SK-N-SH (cell line): ENCODE measurements at regions not wholly inside any gene's neighbourhood (a gene's known extent, or its start where the extent isn't known, plus 50 kb on each side); places are given as distances from the start of the nearest gene placed in this dataset.

ENCODE experiments used
- CTCF ChIA-PET: fragments of 300-600, 350-600 bp; formaldehyde crosslinking; extraction: SDS; loops from one replicate; lab custom pipeline; 2021; lab: Yijun Ruan, JAX
- POLR2A ChIA-PET: fragments of 350-600 bp; sonication (Branson Sonifier 250); formaldehyde crosslinking; extraction: SDS; loops from one replicate; lab custom pipeline; 2020; ENCODE audit warnings: antibody characterized with exemption, inconsistent platforms; lab: Yijun Ruan, JAX
- DNase-seq: peaks from one replicate; pipeline ENCODE4 v3.0.0; 2012
- H2AFZ ChIP-seq: fragments of 200-600 bp; sonication (generic); 2 replicates; pipeline ENCODE4 v1.8.1; 2016; ENCODE audit warnings: antibody characterized with exemption, mild to moderate bottlenecking, low read depth
- H3F3A ChIP-seq: fragments of 200-600 bp; sonication (generic); replicated peaks from 2 replicates; pipeline ENCODE3; 2016; ENCODE audit warnings: antibody characterized with exemption, mild to moderate bottlenecking; ENCODE audit not compliant: insufficient read depth
- H3K27ac ChIP-seq, 2 experiments: fragments of 200-500 bp in 1 of 2; fragments of 200-600 bp in 1 of 2; sonication (Bioruptor generic) in 1 of 2; sonication (generic), shearing (Covaris generic) in 1 of 2; 2 replicates each; pipeline versions ENCODE4 v1.5.1 to v1.6.1; 2014 to 2016; ENCODE audit warnings: low read depth in 2 of 2, inconsistent platforms in 1 of 2, low read length in 1 of 2, mild to moderate bottlenecking in 1 of 2, mixed read lengths in 1 of 2
- H3K27me3 ChIP-seq: fragments of 200-600 bp; sonication (generic), shearing (Covaris generic); 2 replicates; pipeline ENCODE4 v1.6.1; 2016; ENCODE audit warnings: mixed run types; ENCODE audit not compliant: insufficient read depth
- H3K36me3 ChIP-seq, 2 experiments: fragments of 200-500 bp in 1 of 2; fragments of 200-600 bp in 1 of 2; sonication (Bioruptor generic) in 1 of 2; sonication (generic) in 1 of 2; replicated peaks in 1 of 2; 2 replicates each; pipeline versions ENCODE3 to v1.5.1; 2014 to 2016; ENCODE audit warnings: low read length in 1 of 2, mild to moderate bottlenecking in 1 of 2; ENCODE audit not compliant: insufficient read depth in 2 of 2, control insufficient read depth in 1 of 2
- H3K4me1 ChIP-seq, 2 experiments: fragments of 200-500 bp in 1 of 2; fragments of 200-600 bp in 1 of 2; sonication (Bioruptor generic) in 1 of 2; sonication (generic), shearing (Covaris generic) in 1 of 2; 2 replicates each; pipeline versions ENCODE4 v1.5.1 to v1.6.1; 2014 to 2016; ENCODE audit warnings: low read depth in 1 of 2, low read length in 1 of 2, mixed run types in 1 of 2; ENCODE audit not compliant: insufficient read depth in 2 of 2, control insufficient read depth in 1 of 2
- H3K4me2 ChIP-seq: fragments of 200-600 bp; sonication (generic), shearing (Covaris generic); 2 replicates; pipeline ENCODE4 v1.6.1; 2017; ENCODE audit warnings: mixed run types
- H3K4me3 ChIP-seq, 2 experiments: fragments of 200-500 bp in 1 of 2; fragments of 200-600 bp in 1 of 2; sonication (Bioruptor generic) in 1 of 2; sonication (generic), shearing (Covaris generic) in 1 of 2; 2 replicates each; pipeline versions ENCODE4 v1.5.1 to v1.8.1; 2014 to 2016; ENCODE audit warnings: low read depth in 2 of 2, inconsistent platforms in 1 of 2, low read length in 1 of 2, mild to moderate bottlenecking in 1 of 2, mixed read lengths in 1 of 2, moderate library complexity in 1 of 2
- H3K79me2 ChIP-seq: fragments of 200-600 bp; sonication (generic); 2 replicates; pipeline ENCODE4 v1.8.1; 2017; ENCODE audit warnings: mild to moderate bottlenecking; ENCODE audit not compliant: insufficient read depth
- H3K9ac ChIP-seq: fragments of 200-600 bp; sonication (generic); 2 replicates; pipeline ENCODE4 v1.6.1; 2017; ENCODE audit warnings: mixed run types
- H3K9me2 ChIP-seq: fragments of 200-600 bp; sonication (generic); 2 replicates; pipeline ENCODE4 v1.6.1; 2017; ENCODE audit warnings: mixed run types
- H3K9me3 ChIP-seq: fragments of 200-600 bp; sonication (generic); 2 replicates; pipeline ENCODE4 v1.6.1; 2017; ENCODE audit warnings: mixed run types, mild to moderate bottlenecking, moderate library complexity
- H4K20me1 ChIP-seq: fragments of 200-600 bp; sonication (generic); 2 replicates; pipeline ENCODE4 v1.6.1; 2017; ENCODE audit warnings: mild to moderate bottlenecking, mixed run types; ENCODE audit not compliant: insufficient read depth
- ELF1 ChIP-seq: IDR thresholded peaks from 2 replicates; pipeline ENCODE4 v1.4.0; 2012
- EP300 ChIP-seq, 2 experiments: IDR thresholded peaks; 2 replicates each; pipeline versions ENCODE4 v1.4.0 to v1.6.1; 2012; ENCODE audit warnings: borderline replicate concordance in 1 of 2, low read depth in 1 of 2, low read length in 1 of 2
- FOXM1 ChIP-seq: IDR thresholded peaks from 2 replicates; pipeline ENCODE4 v1.4.0; 2012; ENCODE audit warnings: low read depth, mild to moderate bottlenecking
- GABPA ChIP-seq: IDR thresholded peaks from 2 replicates; pipeline ENCODE4 v1.4.0; 2012; ENCODE audit warnings: low read depth, mild to moderate bottlenecking
- GATA2 ChIP-seq: sonication (generic); formaldehyde crosslinking; IDR thresholded peaks from 2 replicates; pipeline ENCODE4 v1.5.0; 2020; ENCODE audit warnings: mild to moderate bottlenecking, missing genetic modification reagents
- MXI1 ChIP-seq: IDR thresholded peaks from 2 replicates; pipeline ENCODE4 v1.6.1; 2012; ENCODE audit warnings: mild to moderate bottlenecking, low read depth, low read length, improper control_type of control experiment
- NFIC ChIP-seq: IDR thresholded peaks from 2 replicates; pipeline ENCODE4 v1.4.0; 2012; ENCODE audit warnings: borderline replicate concordance
- POLR2AphosphoS5 ChIP-seq: IDR thresholded peaks from 2 replicates; pipeline ENCODE4 v1.6.1; 2012; ENCODE audit warnings: low read depth, low read length
- RXRA ChIP-seq: IDR thresholded peaks from 2 replicates; pipeline ENCODE4 v1.4.0; 2012; ENCODE audit warnings: low read depth, mild to moderate bottlenecking, borderline replicate concordance
- SMC3 ChIP-seq: IDR thresholded peaks from 2 replicates; pipeline ENCODE4 v1.6.1; 2012; ENCODE audit warnings: low read depth, low read length, improper control_type of control experiment
- TAF1 ChIP-seq: IDR thresholded peaks from 2 replicates; pipeline ENCODE4 v1.6.1; 2012; ENCODE audit warnings: low read depth, mild to moderate bottlenecking, low read length, moderate library complexity, borderline replicate concordance
- TCF12 ChIP-seq: IDR thresholded peaks from 2 replicates; pipeline ENCODE4 v1.4.0; 2012
- WGBS: methylation state at CpG from one replicate; pipeline ENCODE4 v1.1.6; 2017; ENCODE audit warnings: low lambda C conversion rate; 5-methylcytosine and 5-hydroxymethylcytosine counted together
- TF ChIP-seq, protein P1 (sequence below): fragments of 150-350 bp; IDR thresholded peaks from 2 replicates; pipeline ENCODE4 v1.6.1; 2017; ENCODE audit warnings: antibody characterized with exemption, low read length, low read depth, borderline replicate concordance
- TF ChIP-seq, protein P2 (sequence below): IDR thresholded peaks from 2 replicates; pipeline ENCODE4 v1.4.0; 2012; ENCODE audit warnings: low read depth, borderline replicate concordance
- TF ChIP-seq, protein P3 (sequence below): IDR thresholded peaks from 2 replicates; pipeline ENCODE4 v1.4.0; 2012; ENCODE audit warnings: low read depth, borderline replicate concordance
- TF ChIP-seq, protein P4 (sequence below): fragments of 150-350 bp; IDR thresholded peaks from 2 replicates; pipeline ENCODE4 v1.6.1; 2016; ENCODE audit warnings: mild to moderate bottlenecking, low read depth, low read length
- TF ChIP-seq, protein P5 (sequence below): fragments of 200-600 bp; sonication (generic); IDR thresholded peaks from 2 replicates; pipeline ENCODE4 v1.6.1; 2017; ENCODE audit warnings: antibody characterized with exemption, mild to moderate bottlenecking, moderate library complexity
- TF ChIP-seq, protein P6 (sequence below): IDR thresholded peaks from 2 replicates; pipeline ENCODE4; 2012
- TF ChIP-seq, protein P7 (sequence below): IDR thresholded peaks from 2 replicates; pipeline ENCODE4 v1.4.0; 2012; ENCODE audit warnings: low read depth

DNA sequence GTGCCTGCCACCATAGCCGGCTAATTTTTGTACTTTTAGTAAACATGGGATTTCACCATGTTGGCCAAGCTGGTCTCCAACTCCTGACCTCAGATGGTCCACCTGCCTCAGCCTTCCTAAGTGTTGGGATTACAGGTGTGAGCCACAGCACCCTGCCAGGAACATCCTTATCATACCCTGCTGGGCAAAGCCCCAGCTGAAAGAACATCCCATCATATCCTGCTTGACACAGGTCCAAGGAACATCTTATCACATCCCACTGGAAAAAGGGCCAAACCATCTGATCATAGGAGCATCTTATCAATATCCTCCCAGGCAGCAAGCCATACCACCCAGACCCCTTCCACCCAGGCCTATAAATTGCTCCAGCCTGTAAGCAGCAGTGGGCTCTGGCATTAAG, 1109.2 kb upstream of the CDH8 start:
- no peak overlapping the region for H3K27ac ChIP-seq
- H4K20me1 ChIP-seq: no peaks in the 10 kb centered on the region
- H2AFZ ChIP-seq: no peak overlapping the region
- no peaks in the 10 kb centered on the region for H3K9me2 ChIP-seq
- WGBS: 54% methylated on average over 1 of the region's 1 CpG
- no peaks in the 10 kb centered on the region for H3K27me3 ChIP-seq
- POLR2A ChIA-PET: no interaction called here
- no peaks in the 10 kb centered on the region for H3K9me3 ChIP-seq
- no peaks in the 10 kb centered on the region for H3F3A ChIP-seq
- no peaks in the 10 kb centered on the region for H3K36me3 ChIP-seq
- H3K4me1 ChIP-seq: no peaks in the 10 kb centered on the region
- CTCF ChIA-PET: no interaction called here
- no peak overlapping the region for H3K4me3 ChIP-seq
- no peak overlapping the region for H3K4me2 ChIP-seq
- no peak for TF ChIP-seq GABPA
- TF ChIP-seq, protein P1, sequence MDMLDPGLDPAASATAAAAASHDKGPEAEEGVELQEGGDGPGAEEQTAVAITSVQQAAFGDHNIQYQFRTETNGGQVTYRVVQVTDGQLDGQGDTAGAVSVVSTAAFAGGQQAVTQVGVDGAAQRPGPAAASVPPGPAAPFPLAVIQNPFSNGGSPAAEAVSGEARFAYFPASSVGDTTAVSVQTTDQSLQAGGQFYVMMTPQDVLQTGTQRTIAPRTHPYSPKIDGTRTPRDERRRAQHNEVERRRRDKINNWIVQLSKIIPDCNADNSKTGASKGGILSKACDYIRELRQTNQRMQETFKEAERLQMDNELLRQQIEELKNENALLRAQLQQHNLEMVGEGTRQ: no peak
- TF ChIP-seq TCF12: no peak
- no peak for TF ChIP-seq FOXM1
- TF ChIP-seq, protein P2, sequence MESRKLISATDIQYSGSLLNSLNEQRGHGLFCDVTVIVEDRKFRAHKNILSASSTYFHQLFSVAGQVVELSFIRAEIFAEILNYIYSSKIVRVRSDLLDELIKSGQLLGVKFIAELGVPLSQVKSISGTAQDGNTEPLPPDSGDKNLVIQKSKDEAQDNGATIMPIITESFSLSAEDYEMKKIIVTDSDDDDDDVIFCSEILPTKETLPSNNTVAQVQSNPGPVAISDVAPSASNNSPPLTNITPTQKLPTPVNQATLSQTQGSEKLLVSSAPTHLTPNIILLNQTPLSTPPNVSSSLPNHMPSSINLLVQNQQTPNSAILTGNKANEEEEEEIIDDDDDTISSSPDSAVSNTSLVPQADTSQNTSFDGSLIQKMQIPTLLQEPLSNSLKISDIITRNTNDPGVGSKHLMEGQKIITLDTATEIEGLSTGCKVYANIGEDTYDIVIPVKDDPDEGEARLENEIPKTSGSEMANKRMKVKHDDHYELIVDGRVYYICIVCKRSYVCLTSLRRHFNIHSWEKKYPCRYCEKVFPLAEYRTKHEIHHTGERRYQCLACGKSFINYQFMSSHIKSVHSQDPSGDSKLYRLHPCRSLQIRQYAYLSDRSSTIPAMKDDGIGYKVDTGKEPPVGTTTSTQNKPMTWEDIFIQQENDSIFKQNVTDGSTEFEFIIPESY: no peak
- TF ChIP-seq ELF1: no peak
- TF ChIP-seq RXRA: no peak
- TF ChIP-seq, protein P3, sequence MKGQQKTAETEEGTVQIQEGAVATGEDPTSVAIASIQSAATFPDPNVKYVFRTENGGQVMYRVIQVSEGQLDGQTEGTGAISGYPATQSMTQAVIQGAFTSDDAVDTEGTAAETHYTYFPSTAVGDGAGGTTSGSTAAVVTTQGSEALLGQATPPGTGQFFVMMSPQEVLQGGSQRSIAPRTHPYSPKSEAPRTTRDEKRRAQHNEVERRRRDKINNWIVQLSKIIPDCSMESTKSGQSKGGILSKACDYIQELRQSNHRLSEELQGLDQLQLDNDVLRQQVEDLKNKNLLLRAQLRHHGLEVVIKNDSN: no peak
- TF ChIP-seq, protein P4, sequence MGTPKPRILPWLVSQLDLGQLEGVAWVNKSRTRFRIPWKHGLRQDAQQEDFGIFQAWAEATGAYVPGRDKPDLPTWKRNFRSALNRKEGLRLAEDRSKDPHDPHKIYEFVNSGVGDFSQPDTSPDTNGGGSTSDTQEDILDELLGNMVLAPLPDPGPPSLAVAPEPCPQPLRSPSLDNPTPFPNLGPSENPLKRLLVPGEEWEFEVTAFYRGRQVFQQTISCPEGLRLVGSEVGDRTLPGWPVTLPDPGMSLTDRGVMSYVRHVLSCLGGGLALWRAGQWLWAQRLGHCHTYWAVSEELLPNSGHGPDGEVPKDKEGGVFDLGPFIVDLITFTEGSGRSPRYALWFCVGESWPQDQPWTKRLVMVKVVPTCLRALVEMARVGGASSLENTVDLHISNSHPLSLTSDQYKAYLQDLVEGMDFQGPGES: no peak
- no peak for TF ChIP-seq SMC3
- TF ChIP-seq, protein P5, sequence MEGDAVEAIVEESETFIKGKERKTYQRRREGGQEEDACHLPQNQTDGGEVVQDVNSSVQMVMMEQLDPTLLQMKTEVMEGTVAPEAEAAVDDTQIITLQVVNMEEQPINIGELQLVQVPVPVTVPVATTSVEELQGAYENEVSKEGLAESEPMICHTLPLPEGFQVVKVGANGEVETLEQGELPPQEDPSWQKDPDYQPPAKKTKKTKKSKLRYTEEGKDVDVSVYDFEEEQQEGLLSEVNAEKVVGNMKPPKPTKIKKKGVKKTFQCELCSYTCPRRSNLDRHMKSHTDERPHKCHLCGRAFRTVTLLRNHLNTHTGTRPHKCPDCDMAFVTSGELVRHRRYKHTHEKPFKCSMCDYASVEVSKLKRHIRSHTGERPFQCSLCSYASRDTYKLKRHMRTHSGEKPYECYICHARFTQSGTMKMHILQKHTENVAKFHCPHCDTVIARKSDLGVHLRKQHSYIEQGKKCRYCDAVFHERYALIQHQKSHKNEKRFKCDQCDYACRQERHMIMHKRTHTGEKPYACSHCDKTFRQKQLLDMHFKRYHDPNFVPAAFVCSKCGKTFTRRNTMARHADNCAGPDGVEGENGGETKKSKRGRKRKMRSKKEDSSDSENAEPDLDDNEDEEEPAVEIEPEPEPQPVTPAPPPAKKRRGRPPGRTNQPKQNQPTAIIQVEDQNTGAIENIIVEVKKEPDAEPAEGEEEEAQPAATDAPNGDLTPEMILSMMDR: no peak
- TF ChIP-seq EP300 (IDR thresholded peaks at IDR 0.05; ENCODE audit: borderline replicate concordance in 1 of 2, low read depth in 1 of 2, low read length in 1 of 2): no peak
- no peak for TF ChIP-seq TAF1
- TF ChIP-seq MXI1: no peak
- TF ChIP-seq, protein P6, sequence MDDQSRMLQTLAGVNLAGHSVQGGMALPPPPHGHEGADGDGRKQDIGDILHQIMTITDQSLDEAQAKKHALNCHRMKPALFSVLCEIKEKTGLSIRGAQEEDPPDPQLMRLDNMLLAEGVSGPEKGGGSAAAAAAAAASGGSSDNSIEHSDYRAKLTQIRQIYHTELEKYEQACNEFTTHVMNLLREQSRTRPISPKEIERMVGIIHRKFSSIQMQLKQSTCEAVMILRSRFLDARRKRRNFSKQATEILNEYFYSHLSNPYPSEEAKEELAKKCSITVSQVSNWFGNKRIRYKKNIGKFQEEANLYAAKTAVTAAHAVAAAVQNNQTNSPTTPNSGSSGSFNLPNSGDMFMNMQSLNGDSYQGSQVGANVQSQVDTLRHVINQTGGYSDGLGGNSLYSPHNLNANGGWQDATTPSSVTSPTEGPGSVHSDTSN: no peak
- TF ChIP-seq NFIC: no peak
- TF ChIP-seq POLR2AphosphoS5: no peak
- TF ChIP-seq GATA2 (CRISPR knock-in tag): no peak
- TF ChIP-seq, protein P7, sequence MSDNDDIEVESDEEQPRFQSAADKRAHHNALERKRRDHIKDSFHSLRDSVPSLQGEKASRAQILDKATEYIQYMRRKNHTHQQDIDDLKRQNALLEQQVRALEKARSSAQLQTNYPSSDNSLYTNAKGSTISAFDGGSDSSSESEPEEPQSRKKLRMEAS: no peak
- H3K79me2 ChIP-seq: no peaks in the 10 kb centered on the region
- no peak for DNase-seq
- no peak overlapping the region for H3K9ac ChIP-seq
